Caco-2 (cell line): ENCODE measurements at regions not wholly inside any gene's neighbourhood (a gene's known extent, or its start where the extent isn't known, plus 50 kb on each side); places are given as distances from the start of the nearest gene placed in this dataset.
A peak's percentile ranks its signal among the peaks of the same experiment; 100 is the strongest.

Experiments
- BruUV-seq: library from RNA; stranded (reverse); fragments of 400-500 nt; replicated peaks from 2 replicates; lab custom pipeline; 2021; lab: Mats Ljungman, UMichigan
- CTCF ChIA-PET: fragments of 300-600 bp; sonication (Branson Sonifier 250); formaldehyde crosslinking; loops from one replicate; lab custom pipeline; 2022; ENCODE audit warnings: antibody characterized with exemption; lab: Charles Lee
- POLR2A ChIA-PET: fragments of 300-600 bp; sonication (Branson Sonifier 250); formaldehyde crosslinking; loops from one replicate; lab custom pipeline; 2022; ENCODE audit warnings: antibody characterized with exemption; lab: Charles Lee
- DNase-seq, 2 experiments: peaks; one replicate each; pipeline versions ENCODE4 v3.0.0 to v3.0.0-alpha.2; 2020 to 2022
- H3K27me3 ChIP-seq: replicated peaks from 2 replicates; pipeline ENCODE4 v1.6.0; 2011; ENCODE audit warnings: low read length; ENCODE audit not compliant: control insufficient read depth, insufficient read depth
- H3K36me3 ChIP-seq: 2 replicates; pipeline ENCODE4 v1.5.1; 2011; ENCODE audit warnings: low read length; ENCODE audit not compliant: control insufficient read depth, insufficient read depth
- H3K4me1 ChIP-seq: fragments of 250-450 bp; sonication (Bioruptor Pico); 2 replicates; pipeline ENCODE4 v1.5.1; 2020; ENCODE audit warnings: mild to moderate bottlenecking
- H3K4me3 ChIP-seq: 2 replicates; pipeline ENCODE4 v1.5.1; 2011; ENCODE audit warnings: low read depth, mild to moderate bottlenecking, control low read depth, low read length
- H3K9me3 ChIP-seq: fragments of 250-450 bp; sonication (Bioruptor Pico); 2 replicates; pipeline ENCODE4 v1.5.1; 2020; ENCODE audit warnings: mild to moderate bottlenecking, moderate library complexity
- H3K27ac Mint-ChIP-seq: one replicate; pipeline ENCODE4 v1.8.0; 2022; ENCODE audit warnings: mixed read lengths; ENCODE audit not compliant: unreplicated experiment
- H3K27me3 Mint-ChIP-seq: one replicate; pipeline ENCODE4 v1.8.0; 2022; ENCODE audit warnings: mixed read lengths; ENCODE audit not compliant: insufficient read depth, unreplicated experiment
- H3K36me3 Mint-ChIP-seq: one replicate; pipeline ENCODE4 v1.8.0; 2022; ENCODE audit warnings: mild to moderate bottlenecking, mixed read lengths; ENCODE audit not compliant: insufficient read depth, unreplicated experiment
- H3K4me1 Mint-ChIP-seq: one replicate; pipeline ENCODE4 v1.8.0; 2022; ENCODE audit warnings: low read depth, mixed read lengths; ENCODE audit not compliant: unreplicated experiment
- H3K4me3 Mint-ChIP-seq: one replicate; pipeline ENCODE4 v1.8.0; 2022; ENCODE audit warnings: mild to moderate bottlenecking, moderate library complexity, mixed read lengths; ENCODE audit not compliant: unreplicated experiment
- H3K9me3 Mint-ChIP-seq: one replicate; pipeline ENCODE4 v1.8.0; 2022; ENCODE audit warnings: mixed read lengths; ENCODE audit not compliant: unreplicated experiment
- CTCF ChIP-seq, 2 experiments: fragments of 200-600 bp in 1 of 2; IDR thresholded peaks; 1 replicate in 1 of 2; 2 replicates in 1 of 2; pipeline versions ENCODE4 v1.5.1 to v1.8.0; 2011 to 2022; ENCODE audit warnings: antibody characterized with exemption in 1 of 2, control low read depth in 1 of 2, inconsistent platforms in 1 of 2, low read depth in 1 of 2, low read length in 1 of 2, mild to moderate bottlenecking in 1 of 2, moderate library complexity in 1 of 2; ENCODE audit not compliant: insufficient read depth in 1 of 2, severe bottlenecking in 1 of 2, unreplicated experiment in 1 of 2
- intact Hi-C: fragments of 100-400 bp; cut with micrococcal nuclease; formaldehyde crosslinking; loops from one replicate; pipeline ENCODE4 v1.10.0; 2022; ENCODE audit not compliant: unreplicated experiment

- DNase-seq, result no peak
- no peak for TF ChIP-seq CTCF (IDR thresholded peaks at IDR 0.05; ENCODE audit: insufficient read depth in 1 of 2, low read depth in 1 of 2, low read length in 1 of 2, severe bottlenecking in 1 of 2, unreplicated experiment in 1 of 2)
- Mint-ChIP-seq H3K4me1 (no peaks in the 10 kb centered on the region), H3K27me3 (no peaks in the 10 kb centered on the region), H3K36me3 (no peaks in the 10 kb centered on the region), H3K9me3 (no peaks in the 10 kb centered on the region), H3K27ac (no peak overlapping the region), H3K4me3 (no peak overlapping the region)
- H3K4me1 ChIP-seq, result no peaks in the 10 kb centered on the region
- ChIA-PET POLR2A (no interaction called here), CTCF (no interaction called here)
- H3K36me3 ChIP-seq, result no peaks in the 10 kb centered on the region
- no peak overlapping the region for H3K4me3 ChIP-seq
- no peaks in the 10 kb centered on the region for H3K27me3 ChIP-seq
- no peaks in the 10 kb centered on the region for H3K9me3 ChIP-seq
- intact Hi-C loops, result no loop called here
- BruUV-seq, result no TSS peak
Observed at GRCh38 chrX:124726292-124726691, 379.9 kb downstream of the SH2D1A start.

GRCh38 chrX:124726881-124727280, 380.5 kb downstream of the SH2D1A start:
- no TSS peak for BruUV-seq
- H3K4me1 ChIP-seq, result no peaks in the 10 kb centered on the region
- no peaks in the 10 kb centered on the region for H3K27me3 Mint-ChIP-seq
- no peak overlapping the region for H3K27ac Mint-ChIP-seq
- ChIA-PET POLR2A (no interaction called here), CTCF (no interaction called here)
- no peak for TF ChIP-seq CTCF (IDR thresholded peaks at IDR 0.05; ENCODE audit: insufficient read depth in 1 of 2, low read depth in 1 of 2, low read length in 1 of 2, severe bottlenecking in 1 of 2, unreplicated experiment in 1 of 2)
- no peaks in the 10 kb centered on the region for H3K9me3 Mint-ChIP-seq
- no peak for DNase-seq
- intact Hi-C loops, result no loop called here
- H3K9me3 ChIP-seq, result no peaks in the 10 kb centered on the region
- no peaks in the 10 kb centered on the region for H3K36me3 ChIP-seq
- no peak overlapping the region for H3K4me3 Mint-ChIP-seq
- H3K4me1 Mint-ChIP-seq, result no peaks in the 10 kb centered on the region
- no peaks in the 10 kb centered on the region for H3K36me3 Mint-ChIP-seq
- no peaks in the 10 kb centered on the region for H3K27me3 ChIP-seq
- H3K4me3 ChIP-seq, result no peak overlapping the region

- no peaks in the 10 kb centered on the region for H3K4me1 Mint-ChIP-seq
- H3K4me3 Mint-ChIP-seq, result peak overlapping the region; percentile 16
- ChIA-PET POLR2A (no interaction called here), CTCF (no interaction called here)
- Histone ChIP-seq H3K9me3 (no peaks in the 10 kb centered on the region), H3K36me3 (no peaks in the 10 kb centered on the region), H3K4me1 (no peaks in the 10 kb centered on the region), H3K4me3 (no peak overlapping the region), H3K27me3 (no peaks in the 10 kb centered on the region)
- H3K27ac Mint-ChIP-seq, result no peak overlapping the region
- intact Hi-C loops, result no loop called here
- peaks cover 4% of the 10 kb centered on the region for H3K27me3 Mint-ChIP-seq
- H3K36me3 Mint-ChIP-seq, result no peaks in the 10 kb centered on the region
- H3K9me3 Mint-ChIP-seq, result no peaks in the 10 kb centered on the region
- peak in 1 of 2 experiments; percentile 22 for DNase-seq
- BruUV-seq, result no TSS peak
- no peak for TF ChIP-seq CTCF (IDR thresholded peaks at IDR 0.05; ENCODE audit: insufficient read depth in 1 of 2, low read depth in 1 of 2, low read length in 1 of 2, severe bottlenecking in 1 of 2, unreplicated experiment in 1 of 2)
Observed at GRCh38 chrX:124736553-124737270, 390.3 kb downstream of the SH2D1A start.
